ENCODE measurements at regions not wholly inside any gene's neighbourhood (a gene's known extent, or its start where the extent isn't known, plus 50 kb on each side); places are given as distances from the start of the nearest gene placed in this dataset.

GRCh38 chr1:192108161-192108560 lies 50.1 kb upstream of the RGS18 start (continued):
- TF ChIP-seq CREB5 (CRISPR knock-in tag; IDR thresholded peaks at IDR 0.05) (no peak), ZMIZ1 (IDR thresholded peaks at IDR 0.05; ENCODE audit: low read depth in 2 of 2, low read length in 2 of 2) (peak in 1 of 2 experiments; percentile 67; a peak in 1 of 4 replicates), SP2 (IDR thresholded peaks at IDR 0.05; ENCODE audit: extremely low read depth, low read depth, low read length, poor library complexity, severe bottlenecking) (no peak), SRSF7 (optimal IDR thresholded peaks at IDR 0.05; ENCODE audit: low read depth, low read length) (no peak), CSDE1 (IDR thresholded peaks at IDR 0.05) (no peak), CREM (IDR thresholded peaks at IDR 0.05; ENCODE audit: low read depth) (0 out of 2 replicates have a peak, but pooled peaks have one; percentile 9), TRIM28 (IDR thresholded peaks at IDR 0.05) (no peak), CBFA2T2 (conservative IDR thresholded peaks at IDR 0.05) (peak; percentile 88), SOX6 (IDR thresholded peaks at IDR 0.05) (peak; percentile 78), SFPQ (IDR thresholded peaks at IDR 0.05; ENCODE audit: low read depth, low read length) (no peak), DPF2 (IDR thresholded peaks at IDR 0.05) (peak; percentile 89), E2F8 (IDR thresholded peaks at IDR 0.05; ENCODE audit: low read depth, partially characterized antibody) (no peak), THAP7 (CRISPR knock-in tag; IDR thresholded peaks at IDR 0.05) (no peak), SRSF3 (IDR thresholded peaks at IDR 0.05; ENCODE audit: insufficient read depth, low read length) (no peak), ZBTB1 (CRISPR knock-in tag; IDR thresholded peaks at IDR 0.05; ENCODE audit: borderline replicate concordance, low read depth) (no peak), MYNN (IDR thresholded peaks at IDR 0.05) (peak; percentile 22; the same call in 1 of the 2 replicates), MYNN (CRISPR knock-in tag; IDR thresholded peaks at IDR 0.05) (no peak), ZNF583 (CRISPR knock-in tag; IDR thresholded peaks at IDR 0.05) (no peak), SETDB1 (IDR thresholded peaks at IDR 0.05; ENCODE audit: low read length) (no peak), ARNT (IDR thresholded peaks at IDR 0.05) (peak in 1 of 2 experiments; percentile 47; a peak in 1 of 4 replicates)
